ENCODE measurements at regions not wholly inside any gene's neighbourhood (a gene's known extent, or its start where the extent isn't known, plus 50 kb on each side); places are given as distances from the start of the nearest gene placed in this dataset.

DNA sequence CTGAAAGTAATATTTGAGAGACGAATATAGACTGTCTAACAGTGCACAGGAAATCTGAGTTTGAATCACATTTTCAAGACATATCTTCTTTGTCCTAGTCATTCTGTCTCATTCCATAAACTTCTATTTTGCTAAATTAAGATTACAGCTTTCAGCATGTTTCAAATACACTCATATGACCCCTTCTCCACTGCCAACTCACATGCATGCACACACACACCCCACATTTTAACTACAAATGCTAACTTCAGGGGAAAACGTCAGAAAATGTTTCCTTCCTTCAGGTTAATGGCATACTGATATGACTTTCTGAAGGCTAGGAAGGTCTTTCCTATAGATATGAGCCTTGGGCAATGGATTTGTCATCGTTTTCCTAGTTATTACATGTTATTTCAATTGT lies 373.7 kb downstream of the RBM43 start:
- DNase-seq: no peak

DNA sequence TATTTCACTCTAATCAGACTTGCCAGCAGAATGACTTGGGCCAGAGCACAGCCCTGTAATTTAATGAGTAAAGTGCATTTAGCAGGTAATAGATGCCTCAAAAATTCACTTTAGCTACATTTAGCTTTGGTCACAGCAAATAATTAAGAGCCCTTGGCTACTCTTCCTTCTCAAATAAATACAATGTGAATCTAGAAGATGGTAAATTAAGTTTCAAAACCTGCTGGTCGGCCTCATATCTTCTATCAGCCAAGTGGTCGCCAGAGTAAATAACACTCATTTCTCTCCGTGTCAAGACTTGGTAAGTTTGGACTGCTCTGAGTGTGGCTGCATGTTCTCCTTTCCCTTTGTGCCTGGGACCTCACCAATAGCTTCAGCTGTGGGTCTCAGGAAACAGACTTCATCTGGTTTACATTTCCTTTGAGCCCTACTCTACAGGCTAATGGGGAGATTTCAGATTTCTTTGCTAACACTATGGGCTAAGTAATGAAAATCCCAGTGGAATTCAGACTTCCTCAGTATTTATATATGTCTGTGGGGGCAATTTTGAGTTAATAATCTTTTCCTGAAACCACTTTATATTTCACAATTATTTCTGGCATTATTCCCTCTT lies 375.8 kb downstream of the RBM43 start:
- DNase-seq: no peak

DNA sequence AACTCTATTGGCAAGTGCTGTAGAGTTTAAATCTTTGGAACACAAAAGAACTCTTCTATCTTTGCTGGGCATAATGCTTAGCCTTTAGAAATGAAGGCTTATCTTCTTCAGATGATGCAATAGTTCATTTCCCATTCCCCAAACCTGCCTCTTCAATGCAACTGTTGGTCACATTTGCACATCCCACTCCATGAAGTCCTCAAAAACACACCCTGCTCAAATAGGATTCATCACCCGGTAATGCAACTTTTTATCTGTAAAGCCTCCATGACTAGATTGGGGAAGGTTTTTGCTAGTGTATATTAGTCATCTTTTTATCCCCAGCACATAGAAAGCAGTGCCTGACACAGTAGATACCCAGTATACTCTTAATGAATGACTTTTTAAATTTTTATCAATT lies 376.4 kb downstream of the RBM43 start:
- no peak for DNase-seq

- no peak for DNase-seq
Observed at GRCh38 chr2:150883613-150883895, 378.1 kb downstream of the RBM43 start.

GRCh38 chr2:150882751-150883612 lies 378.7 kb downstream of the RBM43 start:
- DNase-seq: no peak

DNA sequence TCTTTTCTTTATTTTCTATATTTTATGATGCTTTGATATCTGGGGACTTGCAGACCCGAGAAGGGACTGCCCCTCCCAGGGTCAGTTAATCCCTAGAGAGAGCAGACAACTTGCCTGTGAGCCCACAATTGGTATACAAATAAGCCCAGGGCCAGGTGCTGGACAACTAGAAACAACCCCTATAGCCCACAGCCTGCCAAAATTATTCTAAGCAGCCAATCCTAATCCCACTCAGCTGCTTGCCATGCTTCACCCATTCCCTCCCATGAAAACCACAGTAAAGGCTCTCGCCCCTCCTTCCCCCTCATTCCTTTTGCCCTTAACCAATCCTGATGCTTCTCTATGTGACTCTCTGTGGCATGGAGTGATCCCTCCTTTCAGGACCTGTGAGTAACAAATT lies 380.7 kb downstream of the RBM43 start:
- DNase-seq: no peak

DNA sequence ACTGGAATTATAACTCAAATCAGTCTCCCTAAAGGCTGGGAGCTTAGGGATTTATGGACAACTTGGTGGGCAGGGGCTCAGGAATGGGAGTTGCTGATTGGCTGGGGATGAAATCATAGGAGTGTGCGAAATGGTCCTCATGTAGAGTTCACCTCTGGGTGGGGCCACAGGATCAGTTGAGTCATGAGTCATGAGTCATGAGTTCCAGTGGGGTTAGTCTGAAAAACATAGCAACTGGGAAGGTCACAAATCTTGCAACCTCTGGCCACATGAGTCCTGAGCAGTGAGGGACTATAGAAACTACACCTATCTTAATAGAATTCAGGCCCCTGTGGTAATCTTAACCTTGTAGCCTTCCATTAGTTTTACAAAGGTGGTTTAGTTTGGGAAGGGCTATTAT lies 383.3 kb downstream of the RBM43 start:
- no peak for DNase-seq

GRCh38 chr2:150876251-150876950 lies 385.3 kb downstream of the RBM43 start:
- no peak for DNase-seq

- DNase-seq: no peak
Observed at GRCh38 chr2:150873396-150873772, 385.9 kb upstream of the RND3 start.

DNA sequence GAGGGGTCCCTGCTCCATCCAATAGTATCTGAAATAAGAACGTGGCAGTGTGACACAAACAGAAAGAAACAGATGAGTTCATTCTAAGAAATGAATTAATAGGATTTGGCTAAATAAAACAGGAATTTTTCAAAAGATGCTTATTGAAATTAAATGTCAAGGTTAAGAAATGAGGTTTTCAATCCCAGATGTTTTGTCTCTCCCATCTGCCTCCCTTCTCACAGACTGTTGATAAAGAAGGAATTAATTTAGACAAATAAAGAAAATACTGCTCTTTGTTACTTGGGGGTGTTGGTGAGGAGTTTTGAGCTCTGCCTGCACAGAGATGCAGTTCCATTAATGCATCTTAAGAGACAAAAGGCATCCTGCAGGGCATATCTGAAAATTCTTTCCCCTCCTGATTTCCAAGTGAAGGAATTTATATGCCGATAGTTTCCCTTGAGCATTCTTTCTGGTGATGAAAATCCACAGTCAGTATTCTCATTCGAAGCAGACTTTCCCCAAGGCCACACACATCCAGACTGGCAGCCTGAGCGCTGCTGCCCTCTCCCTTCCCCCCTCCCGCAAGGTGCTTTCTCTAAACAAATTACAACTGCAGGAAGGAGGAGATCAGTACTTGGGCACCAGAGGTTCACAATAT lies 385.4 kb upstream of the RND3 start:
- no peak for DNase-seq

- DNase-seq: no peak
Observed at GRCh38 chr2:150866431-150866830, 379.0 kb upstream of the RND3 start.

GRCh38 chr2:150863691-150864090 lies 376.2 kb upstream of the RND3 start:
- no peak for DNase-seq

GRCh38 chr2:150860301-150860700 lies 372.8 kb upstream of the RND3 start:
- DNase-seq: no peak

DNA sequence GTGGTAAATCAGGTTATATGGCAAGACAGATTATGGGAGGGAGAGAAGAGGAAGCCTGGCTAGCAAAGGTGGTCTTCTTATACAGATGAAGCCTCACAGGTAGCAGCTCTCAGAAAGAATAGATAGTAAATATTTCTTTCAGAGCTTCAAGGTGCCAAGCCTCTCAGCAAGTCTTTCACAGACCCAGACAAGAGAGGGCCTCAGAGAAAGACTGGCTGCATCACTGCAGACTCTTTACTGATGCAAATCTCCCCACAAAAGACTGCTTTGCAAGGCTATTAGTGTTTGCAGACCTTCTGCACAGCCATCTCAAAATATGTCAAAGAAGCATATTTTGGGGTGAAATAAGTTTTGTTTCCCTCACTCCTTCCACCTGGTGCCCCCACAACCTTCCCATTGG lies 372.4 kb upstream of the RND3 start:
- no peak for DNase-seq

- no peak for DNase-seq
Observed at GRCh38 chr2:150859162-150859561, 371.7 kb upstream of the RND3 start.

- no peak for DNase-seq
Observed at GRCh38 chr2:150858382-150858781, 370.9 kb upstream of the RND3 start.

- no peak for DNase-seq
Observed at GRCh38 chr2:150856596-150857281, 369.3 kb upstream of the RND3 start.

DNA sequence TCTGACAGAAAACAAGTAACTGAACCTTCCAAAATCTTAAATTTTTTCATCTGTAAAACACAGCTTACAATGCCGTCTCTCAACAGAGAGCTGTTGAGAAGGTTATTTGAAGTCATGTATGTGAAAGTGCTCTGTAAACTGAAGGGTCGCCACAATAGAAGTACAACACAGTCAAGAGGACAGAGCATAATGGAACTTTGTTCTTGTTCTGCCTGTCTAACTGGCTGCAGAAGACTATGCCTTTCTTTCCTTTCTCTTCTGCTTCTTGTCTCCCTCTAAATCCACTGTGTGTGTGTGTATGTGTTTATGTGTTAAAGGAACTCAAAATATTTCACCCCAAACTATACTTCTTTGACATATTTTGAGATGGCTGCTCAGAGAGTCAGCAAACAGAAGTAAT lies 365.8 kb upstream of the RND3 start:
- DNase-seq: no peak

DNA sequence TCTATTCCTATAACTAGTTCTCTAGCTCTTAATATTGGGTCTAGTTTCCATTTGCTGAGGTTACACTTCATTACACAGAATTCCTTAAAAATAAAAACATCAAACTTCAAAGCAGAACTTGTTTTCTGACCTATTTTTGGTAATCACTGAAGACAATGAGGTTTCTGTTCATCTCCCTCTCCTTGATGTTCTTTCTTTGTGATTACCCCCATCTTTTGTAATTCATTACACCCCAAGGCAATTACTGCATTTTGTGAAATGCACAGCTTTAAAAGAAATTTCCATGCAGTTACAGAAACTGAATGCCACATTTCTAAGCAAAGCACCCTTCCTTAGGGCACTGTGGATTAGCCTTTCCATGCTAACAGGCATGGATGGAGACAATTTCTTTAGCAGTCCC lies 363.2 kb upstream of the RND3 start:
- no peak for DNase-seq

DNA sequence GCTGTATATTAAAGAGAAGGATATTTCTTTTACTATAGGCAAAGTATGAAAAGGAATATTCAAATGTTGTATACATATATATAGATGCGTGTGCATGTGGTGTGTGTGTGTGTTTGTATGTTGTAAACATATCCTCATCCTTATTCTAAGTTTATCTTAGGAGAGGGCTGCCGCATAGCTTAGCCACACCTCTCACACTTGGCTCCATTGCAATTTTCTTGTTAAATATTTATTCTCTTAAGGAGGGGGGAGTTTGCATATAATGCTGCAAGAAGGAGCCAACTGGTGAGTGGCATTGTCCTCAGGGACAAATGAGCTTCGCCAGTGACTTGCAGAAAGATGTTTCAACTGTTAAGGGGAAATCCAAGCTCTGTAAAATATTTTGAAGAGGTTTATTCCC lies 360.1 kb upstream of the RND3 start:
- no peak for DNase-seq

GRCh38 chr2:150846691-150847090 lies 359.2 kb upstream of the RND3 start:
- no peak for DNase-seq

- DNase-seq: no peak
Observed at GRCh38 chr2:150832686-150833085, 345.2 kb upstream of the RND3 start.

DNA sequence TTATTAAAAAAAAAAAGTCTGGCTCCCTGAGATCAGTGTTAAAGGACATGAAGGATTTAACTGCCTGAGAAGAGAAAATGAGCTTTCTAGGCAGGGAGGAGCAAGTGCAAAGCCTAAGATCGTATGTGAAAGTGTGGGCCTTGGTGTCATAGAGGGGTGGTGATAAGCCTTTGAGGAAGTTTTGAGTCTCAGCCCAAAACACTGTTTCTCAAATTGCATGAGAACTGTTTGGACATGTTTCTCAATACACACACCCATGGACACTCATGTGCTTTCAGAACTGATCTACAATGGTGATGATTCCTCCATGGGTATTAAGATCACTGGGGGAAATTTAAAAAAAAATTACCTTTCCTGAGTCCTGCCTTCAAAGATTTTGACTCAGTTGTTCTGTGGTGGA lies 336.7 kb upstream of the RND3 start:
- DNase-seq: no peak
